NT2/D1 (cell line): ENCODE measurements at regions not wholly inside any gene's neighbourhood (a gene's known extent, or its start where the extent isn't known, plus 50 kb on each side); places are given as distances from the start of the nearest gene placed in this dataset.

Experiments
- SUZ12 ChIP-seq: IDR thresholded peaks from 2 replicates; pipeline ENCODE4 v1.6.1; 2011; ENCODE audit not compliant: insufficient read length, insufficient read depth; ENCODE audit errors: extremely low read depth
- YY1 ChIP-seq: IDR thresholded peaks from 2 replicates; pipeline ENCODE4 v1.6.1; 2011; ENCODE audit not compliant: insufficient read length, insufficient read depth
- ZNF274 ChIP-seq: IDR thresholded peaks from 2 replicates; pipeline ENCODE4 v1.6.1; 2011; ENCODE audit warnings: mild to moderate bottlenecking, low read depth, low read length

DNA sequence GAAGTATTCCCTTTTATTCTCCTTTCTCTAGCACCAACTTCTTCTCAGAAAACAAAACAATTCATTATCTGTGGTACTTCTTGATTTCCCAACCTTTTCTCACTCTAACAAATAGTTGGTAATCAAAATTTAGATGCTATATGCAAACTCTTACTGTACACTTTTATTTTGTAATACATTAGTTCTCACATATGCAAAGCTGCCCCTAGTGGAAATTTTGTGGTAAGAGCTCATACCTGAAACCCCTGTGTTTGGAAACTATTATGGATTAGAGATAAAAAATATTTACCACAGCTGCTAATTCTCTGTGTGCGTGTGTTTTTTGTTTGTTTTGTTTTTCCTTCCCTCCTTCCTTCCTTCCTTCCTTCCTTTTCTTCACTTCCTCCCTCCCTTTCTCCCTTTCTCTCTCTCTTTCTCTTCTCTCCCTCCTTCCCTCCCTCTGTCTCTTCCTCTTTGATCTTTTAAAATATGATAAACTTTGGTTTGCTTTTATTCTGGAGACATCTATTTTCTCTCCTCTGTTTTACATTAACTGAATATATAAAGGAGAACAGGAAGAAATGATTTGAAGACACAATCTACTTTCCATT is 537.4 kb downstream of the SLITRK6 start:
- TF ChIP-seq YY1, result no peak
- TF ChIP-seq ZNF274, result no peak
- TF ChIP-seq SUZ12, result no peak
